Neutrophil (primary cell): ENCODE measurements at regions not wholly inside any gene's neighbourhood (a gene's known extent, or its start where the extent isn't known, plus 50 kb on each side); places are given as distances from the start of the nearest gene placed in this dataset.

ENCODE experiments used
- H3K27ac ChIP-seq: fragments of 200-600 bp; sonication (generic); 2 replicates; pipeline ENCODE4 v1.5.1; 2016; ENCODE audit warnings: mild to moderate bottlenecking, moderate library complexity
- H3K27me3 ChIP-seq: fragments of 200-600 bp; sonication (generic); 2 replicates; pipeline ENCODE4 v1.6.0; 2016; ENCODE audit warnings: mild to moderate bottlenecking
- H3K36me3 ChIP-seq: fragments of 200-600 bp; sonication (generic); 2 replicates; pipeline ENCODE4 v1.5.1; 2017
- H3K4me1 ChIP-seq, 2 experiments: fragments of 200-600 bp in 1 of 2; sonication (generic) in 1 of 2; 1 replicate in 1 of 2; 2 replicates in 1 of 2; pipeline versions ENCODE4 v1.5.1 to v1.6.1; 2013 to 2016; ENCODE audit warnings: low read depth in 1 of 2, low read length in 1 of 2, mild to moderate bottlenecking in 1 of 2, moderate library complexity in 1 of 2; ENCODE audit not compliant: control insufficient read depth in 1 of 2, insufficient read depth in 1 of 2
- H3K4me3 ChIP-seq, 2 experiments: fragments of 200-600 bp in 1 of 2; sonication (generic) in 1 of 2; 1 replicate in 1 of 2; 2 replicates in 1 of 2; pipeline ENCODE4 v1.5.1; 2013 to 2016; ENCODE audit warnings: low read depth in 1 of 2, low read length in 1 of 2, mild to moderate bottlenecking in 1 of 2, moderate library complexity in 1 of 2
- H3K9me3 ChIP-seq: fragments of 200-600 bp; sonication (generic); 2 replicates; pipeline ENCODE4 v1.5.1; 2016
- CTCF ChIP-seq: fragments of 200-600 bp; sonication (generic); IDR thresholded peaks from 2 replicates; pipeline ENCODE4 v1.5.1; 2016; ENCODE audit warnings: antibody characterized with exemption

- H3K9me3 ChIP-seq: no peaks in the 10 kb centered on the region
- TF ChIP-seq CTCF: no peak
- H3K27me3 ChIP-seq: no peaks in the 10 kb centered on the region
- no peak overlapping the region for H3K27ac ChIP-seq
- H3K4me1 ChIP-seq: peaks cover 7 to 20% of the 10 kb centered on the region in 2 experiments
- no peaks in the 10 kb centered on the region for H3K36me3 ChIP-seq
- no peak overlapping the region for H3K4me3 ChIP-seq
Measured at GRCh38 chr1:234748066-234748465, 138.1 kb upstream of the IRF2BP2 start.

GRCh38 chr1:234746798-234747196 is 136.8 kb upstream of the IRF2BP2 start:
- no peak for TF ChIP-seq CTCF
- Histone ChIP-seq H3K9me3 (no peaks in the 10 kb centered on the region), H3K27ac (no peak overlapping the region), H3K4me1 (peaks cover 7 to 20% of the 10 kb centered on the region in 2 experiments), H3K4me3 (no peak overlapping the region), H3K36me3 (no peaks in the 10 kb centered on the region), H3K27me3 (no peaks in the 10 kb centered on the region)

GRCh38 chr1:234745844-234746797 is 136.1 kb upstream of the IRF2BP2 start:
- no peak for TF ChIP-seq CTCF
- H3K27me3 ChIP-seq: no peaks in the 10 kb centered on the region
- H3K4me1 ChIP-seq: peaks cover 7 to 20% of the 10 kb centered on the region in 2 experiments
- no peaks in the 10 kb centered on the region for H3K36me3 ChIP-seq
- no peaks in the 10 kb centered on the region for H3K9me3 ChIP-seq
- H3K27ac ChIP-seq: no peak overlapping the region
- H3K4me3 ChIP-seq: no peak overlapping the region

- H3K27me3 ChIP-seq: no peaks in the 10 kb centered on the region
- no peak overlapping the region for H3K27ac ChIP-seq
- H3K4me1 ChIP-seq: peaks cover 7 to 20% of the 10 kb centered on the region in 2 experiments
- no peaks in the 10 kb centered on the region for H3K9me3 ChIP-seq
- no peaks in the 10 kb centered on the region for H3K36me3 ChIP-seq
- H3K4me3 ChIP-seq: no peak overlapping the region
- TF ChIP-seq CTCF: no peak
Measured at GRCh38 chr1:234745276-234745675, 135.3 kb upstream of the IRF2BP2 start.

GRCh38 chr1:234743791-234744611 is 134.0 kb upstream of the IRF2BP2 start:
- Histone ChIP-seq H3K27ac (no peak overlapping the region), H3K4me3 (no peak overlapping the region)

More at GRCh38 chr1:234743791-234744611, 134.0 kb upstream of the IRF2BP2 start:
- TF ChIP-seq CTCF: no peak
- Histone ChIP-seq H3K36me3 (no peaks in the 10 kb centered on the region), H3K4me1 (peaks cover 7 to 20% of the 10 kb centered on the region in 2 experiments), H3K9me3 (no peaks in the 10 kb centered on the region), H3K27me3 (no peaks in the 10 kb centered on the region)
